ENCODE measurements at regions not wholly inside any gene's neighbourhood (a gene's known extent, or its start where the extent isn't known, plus 50 kb on each side); places are given as distances from the start of the nearest gene placed in this dataset.

GRCh38 chr11:129275828-129276227, 83.7 kb upstream of the ARHGAP32 start:
- POLR2A ChIA-PET = no interaction called here
- intact Hi-C loops (cut with micrococcal nuclease) = no loop called here
- Mint-ChIP-seq H3K4me1 (ENCODE audit: low read depth) (peaks cover 26% of the 10 kb centered on the region), H3K27ac (no peak overlapping the region), H3K4me3 (no peak overlapping the region), H3K27me3 (peaks cover 13% of the 10 kb centered on the region), H3K9me3 (no peaks in the 10 kb centered on the region), H3K36me3 (ENCODE audit: low read depth) (peaks cover 4% of the 10 kb centered on the region)
- TF ChIP-seq CTCF (IDR thresholded peaks at IDR 0.05) = no peak
- no peak for DNase-seq
- CTCF ChIA-PET = interaction anchor here (1.3 kb wide), 1 partner anchor 391 kb away, joined by 3 read pairs; no protein-coding TSS in a partner anchor
- ATAC-seq = no peak

GRCh38 chr11:129273944-129274711, 82.0 kb upstream of the ARHGAP32 start:
- Mint-ChIP-seq H3K36me3 (ENCODE audit: low read depth) (peaks cover 5% of the 10 kb centered on the region), H3K4me3 (no peak overlapping the region), H3K27ac (no peak overlapping the region), H3K9me3 (no peaks in the 10 kb centered on the region), H3K27me3 (peaks cover 13% of the 10 kb centered on the region), H3K4me1 (ENCODE audit: low read depth) (peaks cover 21% of the 10 kb centered on the region)
- ATAC-seq (no peak), DNase-seq (no peak)
- no peak for TF ChIP-seq CTCF (IDR thresholded peaks at IDR 0.05)
- ChIA-PET POLR2A (no interaction called here), CTCF (no interaction called here)
- intact Hi-C loops (cut with micrococcal nuclease) = no loop called here

GRCh38 chr11:129273322-129273721, 81.2 kb upstream of the ARHGAP32 start:
- Mint-ChIP-seq H3K27me3 (peaks cover 13% of the 10 kb centered on the region), H3K9me3 (no peaks in the 10 kb centered on the region), H3K4me1 (ENCODE audit: low read depth) (peaks cover 20% of the 10 kb centered on the region), H3K4me3 (no peak overlapping the region), H3K36me3 (ENCODE audit: low read depth) (peaks cover 5% of the 10 kb centered on the region), H3K27ac (no peak overlapping the region)
- TF ChIP-seq CTCF (IDR thresholded peaks at IDR 0.05) = no peak
- ChIA-PET POLR2A (interaction anchor here (0.6 kb wide), 1 partner anchor 42 kb away, joined by 3 read pairs; no protein-coding TSS in a partner anchor), CTCF (no interaction called here)
- no peak for DNase-seq
- ATAC-seq = no peak
- intact Hi-C loops (cut with micrococcal nuclease) = no loop called here

GRCh38 chr11:129271030-129271429, 78.9 kb upstream of the ARHGAP32 start:
- CTCF ChIA-PET = no interaction called here
- intact Hi-C loops (cut with micrococcal nuclease) = no loop called here

More at GRCh38 chr11:129271030-129271429, 78.9 kb upstream of the ARHGAP32 start:
- no peaks in the 10 kb centered on the region for H3K9me3 Mint-ChIP-seq
- peaks cover 5% of the 10 kb centered on the region for H3K36me3 Mint-ChIP-seq (ENCODE audit: low read depth)
- H3K27ac Mint-ChIP-seq = no peak overlapping the region
- POLR2A ChIA-PET = no interaction called here
- no peak for DNase-seq
- ATAC-seq = no peak
- peaks cover 17% of the 10 kb centered on the region for H3K4me1 Mint-ChIP-seq (ENCODE audit: low read depth)
- no peak overlapping the region for H3K4me3 Mint-ChIP-seq
- no peak for TF ChIP-seq CTCF (IDR thresholded peaks at IDR 0.05)
- peaks cover under 1% of the 10 kb centered on the region for H3K27me3 Mint-ChIP-seq
